ENCODE measurements at regions not wholly inside any gene's neighbourhood (a gene's known extent, or its start where the extent isn't known, plus 50 kb on each side); places are given as distances from the start of the nearest gene placed in this dataset.

GRCh38 chr20:17825960-17826843 is 126.4 kb downstream of the BANF2 start:
- H3K27ac ChIP-seq (ENCODE audit: low read depth, low read length) = no peak overlapping the region
- no peak overlapping the region for H3K9ac ChIP-seq (ENCODE audit: low read length)
- H3K9me2 ChIP-seq (ENCODE audit: insufficient read depth) = no peaks in the 10 kb centered on the region
- no peaks in the 10 kb centered on the region for H4K20me1 ChIP-seq (ENCODE audit: insufficient read depth)
- TF ChIP-seq ZNF274 (IDR thresholded peaks at IDR 0.05; ENCODE audit: low read depth, low read length) (no peak), CTCF (IDR thresholded peaks at IDR 0.05 in 2 of 3, conservative IDR thresholded peaks at IDR 0.05 in 1 of 3; ENCODE audit: borderline replicate concordance in 1 of 3, insufficient read depth in 1 of 3, low read depth in 2 of 3, low read length in 2 of 3) (no peak), ATF3 (IDR thresholded peaks at IDR 0.05) (no peak), EGR1 (IDR thresholded peaks at IDR 0.05; ENCODE audit: low read depth) (no peak), SP1 (IDR thresholded peaks at IDR 0.05; ENCODE audit: low read depth) (no peak), EZH2phosphoT487 (IDR thresholded peaks at IDR 0.05; ENCODE audit: borderline replicate concordance) (no peak), ZFX (IDR thresholded peaks at IDR 0.05) (no peak), POLR2A (IDR thresholded peaks at IDR 0.05; ENCODE audit: borderline replicate concordance, extremely low read depth, insufficient read depth, insufficient read length) (no peak), JUND (IDR thresholded peaks at IDR 0.05) (no peak), FOSL1 (IDR thresholded peaks at IDR 0.05; ENCODE audit: low read depth) (no peak)
- no peak overlapping the region for H2AFZ ChIP-seq (ENCODE audit: low read depth, low read length, poor library complexity, severe bottlenecking)
- no TSS peak for BruUV-seq (replicated peaks)
- intact Hi-C loops (cut with micrococcal nuclease) = no loop called here
- DNase-seq (ENCODE audit: low read depth, low spot score) (no peak), ATAC-seq (peak; percentile 20; the same call in 1 of the 2 replicates)
- no peaks in the 10 kb centered on the region for H3K27me3 ChIP-seq (ENCODE audit: insufficient read depth, low read length)
- peak overlapping the region; percentile 4 for H3K4me2 ChIP-seq (ENCODE audit: low read length)
- H3K4me1 ChIP-seq (ENCODE audit: control insufficient read depth in 1 of 2, insufficient read depth in 2 of 2, low read length in 2 of 2) = peaks cover 5 to 24% of the 10 kb centered on the region in 2 experiments; a peak in 3 of 4 replicates
- no peaks in the 10 kb centered on the region for H3K79me2 ChIP-seq (ENCODE audit: insufficient read depth, low read length)
- H3K4me3 ChIP-seq (replicated peaks in 1 of 2; ENCODE audit: low read depth in 1 of 2, low read length in 2 of 2) = no peak overlapping the region
- no peaks in the 10 kb centered on the region for H3K36me3 ChIP-seq (ENCODE audit: control insufficient read depth in 1 of 2, insufficient read depth in 2 of 2, low read length in 2 of 2)
- no peaks in the 10 kb centered on the region for H3K9me3 ChIP-seq (ENCODE audit: control insufficient read depth in 1 of 2, insufficient read depth in 1 of 2, low read depth in 1 of 2, low read length in 2 of 2)
- RAD21 ChIA-PET (ENCODE audit: low non-redundant PET in 1 of 2, low total read pairs in 2 of 2, uncharacterized antibody in 2 of 2, unreplicated experiment in 2 of 2) = no interaction called here
- POLR2A ChIA-PET = interaction anchor here (1.4 kb wide), 1 partner anchor 9 kb away, joined by 3 read pairs; no protein-coding TSS in a partner anchor
- CTCF ChIA-PET = no interaction called here

All from HCT116 (cell line).